Esophagus squamous epithelium (tissue), 5 donors: ENCODE measurements at regions not wholly inside any gene's neighbourhood (a gene's known extent, or its start where the extent isn't known, plus 50 kb on each side); places are given as distances from the start of the nearest gene placed in this dataset.

Experiments used
- DNase-seq: peaks from one replicate; lab custom pipeline; 2025; lab: John Stamatoyannopoulos, UW
- H3K27ac ChIP-seq, 4 donors: fragments of 200-600 bp; sonication (generic); one replicate each; pipeline ENCODE4 v1.5.1; 2016 to 2019; ENCODE audit warnings: mild to moderate bottlenecking in 1 of 4
- H3K27me3 ChIP-seq, 4 donors: fragments of 200-600 bp; sonication (generic); 1 replicate in 3 of 4; 2 replicates in 1 of 4; pipeline versions ENCODE4 v1.5.1 to v1.6.0; 2017 to 2021; ENCODE audit warnings: antibody characterized with exemption in 1 of 4
- H3K36me3 ChIP-seq, 3 donors: fragments of 200-600 bp; sonication (generic); one replicate each; pipeline ENCODE4 v1.5.1; 2016 to 2019
- H3K4me1 ChIP-seq, 3 donors: fragments of 200-600 bp; sonication (generic); one replicate each; pipeline ENCODE4 v1.5.1; 2017 to 2019
- H3K4me3 ChIP-seq, 4 donors: fragments of 200-600 bp; sonication (generic); 1 replicate in 3 of 4; 2 replicates in 1 of 4; pipeline ENCODE4 v1.5.1; 2016 to 2019; ENCODE audit warnings: mild to moderate bottlenecking in 2 of 4, moderate library complexity in 1 of 4
- H3K9me3 ChIP-seq, 3 donors: fragments of 200-600 bp; sonication (generic); one replicate each; pipeline ENCODE4 v1.5.1; 2016 to 2019
- CTCF ChIP-seq, 6 experiments: fragments of 450-650 bp in 4 of 6; fragments of 200-600 bp in 2 of 6; sonication (generic) in 2 of 6; IDR thresholded peaks; one replicate each; pipeline ENCODE4 v1.5.1; 2016 to 2019; ENCODE audit warnings: antibody characterized with exemption in 6 of 6, mild to moderate bottlenecking in 4 of 6, moderate library complexity in 4 of 6
- POLR2A ChIP-seq, 4 donors: fragments of 450-650 bp; IDR thresholded peaks; one replicate each; pipeline ENCODE4 v1.6.1; 2017; ENCODE audit warnings: antibody characterized with exemption in 4 of 4, mild to moderate bottlenecking in 4 of 4, moderate library complexity in 3 of 4
- WGBS, 2 donors: methylation state at CpG; one replicate each; pipeline ENCODE4 v1.1.5; 2018; 5-methylcytosine and 5-hydroxymethylcytosine counted together
- intact Hi-C: fragments of 100-400 bp; cut with DNase I; formaldehyde crosslinking; loops from one replicate; pipeline ENCODE4 v1.15.0; 2022
- donor health status: DM: yes; HTN: yes; CAD: no.

GRCh38 chr14:100659345-100660001, 67.2 kb upstream of the DLK1 start:
- no peak for DNase-seq
- H3K27ac ChIP-seq = no peak overlapping the region
- intact Hi-C loops = loop anchor here (10.0 kb wide), 2 partner anchors 165 to 195 kb away; partner anchors contain the start of gene MEG3
- no peak overlapping the region for H3K4me3 ChIP-seq
- peaks cover 0 to 48% (median 2%) of the 10 kb centered on the region in 4 donors for H3K27me3 ChIP-seq
- H3K36me3 ChIP-seq = no peaks in the 10 kb centered on the region
- 82 to 100% methylated on average over 6 to 7 of the region's 17 CpGs for WGBS, 2 donors
- H3K4me1 ChIP-seq = peaks cover 4 to 10% (median 5%) of the 10 kb centered on the region in 3 donors
- TF ChIP-seq CTCF (IDR thresholded peaks at IDR 0.05) (no peak), POLR2A (IDR thresholded peaks at IDR 0.05) (no peak)
- no peaks in the 10 kb centered on the region for H3K9me3 ChIP-seq

- H3K4me3 ChIP-seq = no peak overlapping the region
- no peak overlapping the region for H3K27ac ChIP-seq
- WGBS, 2 donors = 45 to 73% methylated on average over 3 to 4 of the region's 6 CpGs
- no peak for DNase-seq
- H3K27me3 ChIP-seq = peaks cover 0 to 48% (median 0%) of the 10 kb centered on the region in 4 donors
- TF ChIP-seq POLR2A (IDR thresholded peaks at IDR 0.05) (no peak), CTCF (IDR thresholded peaks at IDR 0.05) (no peak)
- H3K4me1 ChIP-seq = peaks cover 0 to 13% (median 2%) of the 10 kb centered on the region in 3 donors
- intact Hi-C loops = loop anchor here (10.0 kb wide), 2 partner anchors 164 to 194 kb away; partner anchors contain the start of gene MEG3
- no peaks in the 10 kb centered on the region for H3K9me3 ChIP-seq
- no peaks in the 10 kb centered on the region for H3K36me3 ChIP-seq
Measured at GRCh38 chr14:100660498-100660881, 66.2 kb upstream of the DLK1 start.

- TF ChIP-seq POLR2A (IDR thresholded peaks at IDR 0.05) = no peak
- no peak for TF ChIP-seq CTCF (IDR thresholded peaks at IDR 0.05)
- Histone ChIP-seq H3K9me3 (no peaks in the 10 kb centered on the region), H3K27ac (no peak overlapping the region), H3K4me1 (peaks cover 0 to 19% (median 4%) of the 10 kb centered on the region in 3 donors), H3K4me3 (no peak overlapping the region), H3K36me3 (no peaks in the 10 kb centered on the region), H3K27me3 (peaks cover 0 to 48% (median 0%) of the 10 kb centered on the region in 4 donors)
- DNase-seq = no peak
- WGBS, 2 donors = 27 to 59% methylated on average over 9 to 18 of the region's 18 CpGs
- intact Hi-C loops = loop anchor here (10.0 kb wide), 2 partner anchors 164 to 194 kb away; partner anchors contain the start of gene MEG3
Measured at GRCh38 chr14:100660882-100661635, 65.6 kb upstream of the DLK1 start.

GRCh38 chr14:100662879-100663760, 63.6 kb upstream of the DLK1 start:
- 33 to 35% methylated on average over 21 of the region's 21 CpGs for WGBS, 2 donors
- no peak for TF ChIP-seq POLR2A (IDR thresholded peaks at IDR 0.05)
- peak; percentile 75 to 91 (median 84) for TF ChIP-seq CTCF (IDR thresholded peaks at IDR 0.05)
- H3K4me3 ChIP-seq = no peak overlapping the region
- H3K36me3 ChIP-seq = no peaks in the 10 kb centered on the region
- no peak overlapping the region for H3K27ac ChIP-seq
- H3K27me3 ChIP-seq = peaks cover 0 to 49% (median 0%) of the 10 kb centered on the region in 4 donors
- H3K9me3 ChIP-seq = no peaks in the 10 kb centered on the region
- DNase-seq = no peak
- intact Hi-C loops = loop anchor here (10.0 kb wide), 2 partner anchors 162 to 192 kb away; partner anchors contain the start of gene MEG3
- H3K4me1 ChIP-seq = peaks cover 0 to 20% (median 4%) of the 10 kb centered on the region in 3 donors
